ENCODE measurements at regions not wholly inside any gene's neighbourhood (a gene's known extent, or its start where the extent isn't known, plus 50 kb on each side); places are given as distances from the start of the nearest gene placed in this dataset.

DNA sequence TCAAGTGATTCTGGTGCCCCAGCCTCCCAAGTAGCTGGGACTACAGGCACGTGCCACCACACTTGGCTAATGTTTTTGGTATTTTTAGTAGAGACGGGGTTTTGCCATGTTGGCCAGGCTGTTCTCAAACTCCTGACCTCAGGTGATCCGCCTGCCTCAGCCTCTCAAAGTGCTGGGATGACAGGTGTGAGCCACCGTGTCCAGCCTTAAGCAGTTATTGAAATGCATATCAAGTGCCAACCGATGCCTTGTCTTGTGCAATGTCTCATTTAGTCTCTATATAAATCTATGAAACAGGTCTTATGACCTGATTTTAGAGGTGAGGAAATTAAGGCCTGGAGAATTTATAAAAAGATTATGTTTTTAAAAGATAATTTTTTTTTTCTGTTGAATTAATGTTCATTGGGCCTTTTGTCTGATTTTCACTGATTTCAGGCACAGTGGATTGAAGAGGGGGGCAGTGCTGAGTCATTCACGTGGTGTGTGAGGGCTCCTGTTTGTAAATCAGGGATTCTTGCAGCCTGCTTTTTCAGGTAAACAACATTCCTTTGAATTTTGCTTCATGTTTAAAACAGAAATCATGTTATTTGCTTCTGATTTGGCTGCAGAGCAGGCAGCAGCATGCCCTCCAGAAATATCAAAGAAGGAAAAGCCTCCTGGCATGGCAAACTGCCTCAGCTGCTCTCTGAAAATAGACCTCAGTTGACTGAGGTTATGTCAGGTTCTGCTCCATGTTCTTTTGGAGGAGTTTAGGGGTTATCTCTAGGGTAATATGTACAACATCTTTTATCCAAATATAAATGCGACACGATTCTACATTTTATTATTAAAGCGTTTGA is 407.0 kb upstream of the RGMA start:
- TF ChIP-seq, protein P1, sequence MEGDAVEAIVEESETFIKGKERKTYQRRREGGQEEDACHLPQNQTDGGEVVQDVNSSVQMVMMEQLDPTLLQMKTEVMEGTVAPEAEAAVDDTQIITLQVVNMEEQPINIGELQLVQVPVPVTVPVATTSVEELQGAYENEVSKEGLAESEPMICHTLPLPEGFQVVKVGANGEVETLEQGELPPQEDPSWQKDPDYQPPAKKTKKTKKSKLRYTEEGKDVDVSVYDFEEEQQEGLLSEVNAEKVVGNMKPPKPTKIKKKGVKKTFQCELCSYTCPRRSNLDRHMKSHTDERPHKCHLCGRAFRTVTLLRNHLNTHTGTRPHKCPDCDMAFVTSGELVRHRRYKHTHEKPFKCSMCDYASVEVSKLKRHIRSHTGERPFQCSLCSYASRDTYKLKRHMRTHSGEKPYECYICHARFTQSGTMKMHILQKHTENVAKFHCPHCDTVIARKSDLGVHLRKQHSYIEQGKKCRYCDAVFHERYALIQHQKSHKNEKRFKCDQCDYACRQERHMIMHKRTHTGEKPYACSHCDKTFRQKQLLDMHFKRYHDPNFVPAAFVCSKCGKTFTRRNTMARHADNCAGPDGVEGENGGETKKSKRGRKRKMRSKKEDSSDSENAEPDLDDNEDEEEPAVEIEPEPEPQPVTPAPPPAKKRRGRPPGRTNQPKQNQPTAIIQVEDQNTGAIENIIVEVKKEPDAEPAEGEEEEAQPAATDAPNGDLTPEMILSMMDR (conservative IDR thresholded peaks at IDR 0.05; ENCODE audit: low read depth, low read length): no peak
- no peak for DNase-seq (ENCODE audit: low read depth)
- H3K4me3 ChIP-seq (ENCODE audit: low read depth, low read length): no peak overlapping the region

DNA sequence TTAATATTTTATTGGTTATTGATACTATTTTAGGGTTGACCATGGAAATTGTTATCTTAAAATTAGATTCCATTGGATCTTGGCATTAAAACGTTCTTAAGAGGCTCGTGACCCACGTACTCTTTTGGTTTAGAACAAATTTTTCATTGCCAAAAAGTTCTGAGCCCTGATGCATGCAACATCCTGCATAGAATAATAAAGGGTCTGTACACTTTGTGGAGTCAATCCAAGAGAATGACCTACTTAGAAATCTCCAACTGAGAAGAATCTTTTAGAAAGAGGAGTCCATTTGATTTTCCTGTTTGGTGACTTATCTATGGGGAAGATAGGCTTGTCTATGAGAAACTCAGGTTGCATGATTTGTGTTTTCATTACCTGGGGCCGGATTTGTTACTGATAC is 404.2 kb upstream of the RGMA start:
- no peak for DNase-seq (ENCODE audit: low read depth)
- H3K4me3 ChIP-seq (ENCODE audit: low read depth, low read length): no peak overlapping the region
- TF ChIP-seq, protein P1 (conservative IDR thresholded peaks at IDR 0.05; ENCODE audit: low read depth, low read length): no peak

DNA sequence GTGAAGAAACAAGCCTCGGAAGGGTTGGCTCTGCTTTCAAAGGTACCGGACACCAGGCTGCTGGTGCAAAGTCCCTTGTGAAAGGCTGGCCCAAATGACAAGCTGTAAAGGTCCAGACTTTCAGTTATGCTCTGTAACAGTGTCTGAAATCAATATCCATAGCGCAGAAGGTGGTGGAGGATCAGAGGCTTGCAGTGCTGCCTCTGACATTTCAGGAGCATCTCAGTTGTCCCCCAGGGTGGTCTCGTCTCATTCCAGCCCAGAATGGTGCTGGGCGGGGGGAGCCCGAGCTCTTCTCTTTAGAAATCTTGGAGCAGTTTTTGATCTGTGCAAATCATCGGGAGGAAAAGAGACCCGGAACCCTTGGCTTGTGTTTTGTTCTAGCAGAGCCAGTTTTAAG is 402.3 kb upstream of the RGMA start:
- no peak overlapping the region for H3K4me3 ChIP-seq (ENCODE audit: low read depth, low read length)
- no peak for DNase-seq (ENCODE audit: low read depth)
- TF ChIP-seq, protein P1 (conservative IDR thresholded peaks at IDR 0.05; ENCODE audit: low read depth, low read length): no peak

DNA sequence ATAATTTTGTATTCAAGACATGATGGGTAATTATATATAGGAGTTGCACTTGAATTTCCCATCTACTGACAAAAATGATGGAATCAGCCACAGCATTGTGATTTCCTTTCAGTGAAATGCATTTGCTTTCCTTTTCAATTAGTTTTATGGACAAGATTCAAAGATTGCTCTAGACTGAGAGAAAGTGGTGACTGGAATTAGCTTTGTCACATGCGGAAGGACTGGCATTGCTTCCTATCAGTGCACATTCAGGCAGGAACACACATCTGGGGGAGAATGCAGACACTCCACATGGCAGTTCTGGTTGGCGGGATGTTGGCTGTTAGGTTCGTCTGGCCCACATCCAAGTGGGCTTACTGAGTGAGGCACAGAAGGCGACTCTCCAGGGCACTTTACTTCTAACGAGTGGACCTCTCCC is 399.3 kb upstream of the RGMA start:
- TF ChIP-seq, protein P1 (conservative IDR thresholded peaks at IDR 0.05; ENCODE audit: low read depth, low read length): no peak
- no peak overlapping the region for H3K4me3 ChIP-seq (ENCODE audit: low read depth, low read length)
- DNase-seq (ENCODE audit: low read depth): no peak

DNA sequence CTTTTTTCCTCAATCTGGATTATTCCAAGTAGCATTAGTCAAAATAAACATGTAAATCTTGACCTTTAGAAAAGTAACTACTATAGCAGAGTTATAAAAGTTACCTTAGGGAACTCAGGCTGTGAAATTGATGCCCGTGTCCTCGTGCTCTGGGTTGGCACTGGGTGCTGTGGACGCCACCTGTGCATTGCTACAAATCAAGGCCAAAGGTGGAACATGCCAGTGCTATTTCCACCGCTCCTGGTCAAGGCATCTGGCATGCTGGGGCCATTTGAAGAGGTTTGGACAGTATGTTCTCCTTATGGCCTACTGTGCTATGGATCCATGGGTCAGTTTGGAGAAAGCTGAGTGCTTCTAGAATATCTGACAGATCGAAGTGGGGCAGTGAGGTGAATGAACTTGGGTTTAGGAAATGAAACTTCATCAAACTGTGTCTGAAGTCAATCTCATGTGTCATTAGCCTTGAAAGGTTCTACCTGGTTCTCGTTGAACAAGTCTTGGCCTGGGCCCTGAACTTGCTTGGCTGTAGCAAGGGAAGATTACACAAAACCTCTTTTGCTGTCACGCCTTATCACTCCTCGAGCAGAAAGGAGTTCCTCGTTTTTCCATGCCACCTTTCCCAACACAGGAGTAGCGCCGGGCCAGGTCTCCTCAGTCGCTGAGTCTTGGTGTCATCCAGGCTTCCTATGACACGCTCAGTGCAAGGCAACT is 397.6 kb upstream of the RGMA start:
- TF ChIP-seq, protein P1 (conservative IDR thresholded peaks at IDR 0.05; ENCODE audit: low read depth, low read length): no peak
- no peak overlapping the region for H3K4me3 ChIP-seq (ENCODE audit: low read depth, low read length)
- DNase-seq (ENCODE audit: low read depth): no peak

DNA sequence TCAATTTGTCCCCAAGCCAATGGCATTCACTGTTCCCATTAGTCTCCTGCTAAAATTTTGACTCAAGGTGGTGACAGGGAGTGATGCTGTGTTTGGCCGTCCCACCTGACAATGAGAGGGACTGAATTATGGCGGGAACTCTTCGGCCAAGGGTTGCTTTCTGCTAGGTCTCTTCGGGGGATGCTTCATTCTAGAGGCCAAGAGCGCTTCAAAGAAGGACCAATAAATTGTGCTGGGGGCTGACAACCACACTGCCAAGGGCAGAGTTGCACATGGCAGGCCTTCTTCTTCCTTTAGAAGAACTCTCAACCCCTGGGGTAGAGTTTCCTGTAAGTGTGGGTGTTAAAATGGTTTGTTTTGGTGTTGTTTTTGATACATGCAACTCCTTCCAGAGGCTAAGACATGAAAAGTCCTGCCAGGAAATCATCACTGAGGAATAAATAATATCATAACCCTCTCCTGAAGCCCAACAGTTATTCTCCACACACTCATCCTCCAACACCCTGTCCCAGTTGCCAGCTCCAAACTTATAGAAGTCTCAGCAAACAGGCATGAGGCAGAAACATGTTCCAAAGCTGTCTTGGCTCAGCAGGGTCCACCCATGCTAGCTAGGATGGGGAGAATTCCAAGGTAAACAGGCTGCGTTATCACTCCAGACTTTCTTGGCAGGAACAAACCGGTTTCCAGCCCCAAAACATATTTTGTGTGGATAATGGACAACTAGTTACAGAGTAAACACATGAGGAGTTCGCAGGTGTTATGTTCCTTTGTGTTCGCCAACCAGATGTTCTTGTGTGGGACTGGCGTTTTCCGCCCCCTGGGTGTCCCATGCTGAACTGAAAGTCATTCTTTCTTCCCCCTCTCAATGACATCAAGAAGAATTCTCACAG is 396.7 kb upstream of the RGMA start:
- no peak for DNase-seq (ENCODE audit: low read depth)
- no peak overlapping the region for H3K4me3 ChIP-seq (ENCODE audit: low read depth, low read length)
- TF ChIP-seq, protein P1 (conservative IDR thresholded peaks at IDR 0.05; ENCODE audit: low read depth, low read length): no peak

Measured in choroid plexus epithelial cell (primary cell).